Pancreas (tissue), 10 donors: ENCODE measurements at regions not wholly inside any gene's neighbourhood (a gene's known extent, or its start where the extent isn't known, plus 50 kb on each side); places are given as distances from the start of the nearest gene placed in this dataset.

Experiments
- ATAC-seq, 4 donors: fragments of 200-7000 bp; cut with Tn5 transposase; one replicate each; pipeline versions ENCODE4 v1.8.0 to v1.9.1; 2020; ENCODE audit warnings: mild to moderate bottlenecking in 4 of 4, moderate library complexity in 4 of 4
- DNase-seq, 6 donors: peaks; one replicate each; pipeline ENCODE4 v3.0.0-alpha.2; 2020
- FAIRE-seq: peaks from 2 replicates; lab custom pipeline; 2012; peaks lifted over from hg19 to GRCh38; lab: Jason Lieb, UNC
- H3K27ac ChIP-seq, 4 donors: fragments of 200-600 bp; sonication (generic); 1 replicate in 3 of 4; 2 replicates in 1 of 4; pipeline versions ENCODE4 v1.5.0 to v1.8.0; 2020
- H3K27me3 ChIP-seq, 4 donors: fragments of 200-600 bp; one replicate each; pipeline ENCODE4 v1.8.0; 2021
- H3K36me3 ChIP-seq, 3 donors: fragments of 200-600 bp; sonication (generic) in 1 of 3; one replicate each; pipeline versions ENCODE4 v1.5.0 to v1.8.0; 2020 to 2021
- H3K4me1 ChIP-seq, 3 donors: fragments of 200-600 bp; one replicate each; pipeline ENCODE4 v1.8.0; 2021
- H3K4me3 ChIP-seq, 4 donors: fragments of 200-600 bp; sonication (generic) in 2 of 4; one replicate each; pipeline versions ENCODE4 v1.5.0 to v1.8.0; 2020 to 2021
- H3K9me3 ChIP-seq, 4 donors: fragments of 200-600 bp; one replicate each; pipeline ENCODE4 v1.8.0; 2021
- CTCF ChIP-seq, 4 donors: fragments of 200-600 bp; sonication (generic) in 3 of 4; IDR thresholded peaks; one replicate each; pipeline versions ENCODE4 v1.5.0 to v1.8.0; 2021; ENCODE audit warnings: antibody characterized with exemption in 4 of 4
- WGBS, 2 donors: extraction: QIAGEN DNeasy Blood & Tissue Kit; methylation state at CpG; one replicate each; pipeline ENCODE4 v1.1.7; 2013; 5-methylcytosine and 5-hydroxymethylcytosine counted together
- intact Hi-C, 3 donors: fragments of 100-400 bp; cut with DNase I; formaldehyde crosslinking; loops; one replicate each; pipeline versions ENCODE4 v1.11.1 to v1.14.2; 2022
- donor health status: healthy with polysubstance abuse.
- donor health status: DM: no; HTN: no; CAD: no; lungs with moderate emphysema.
- donor health status: DM: no; HTN: no; CAD: no.
- donor health status: control.
- donor health status: control.
- donor health status: Bipolar disorder and iron deficiency.
- donor health status: DM: yes; HTN: yes; CAD: no.
- donor health status: DM: no; HTN: no; CAD: no.
- donor health status: DM: no; HTN: no; CAD: no.
- donor health status: DM: yes; HTN: yes; CAD: no.

- Histone ChIP-seq H3K9me3 (no peaks in the 10 kb centered on the region), H3K27ac (no peak overlapping the region), H3K36me3 (no peaks in the 10 kb centered on the region), H3K4me3 (no peak overlapping the region), H3K27me3 (peaks cover 0 to 9% (median 0%) of the 10 kb centered on the region in 4 donors), H3K4me1 (no peaks in the 10 kb centered on the region)
- no peak for TF ChIP-seq CTCF (IDR thresholded peaks at IDR 0.05)
- intact Hi-C loops, result no loop called here
- ATAC-seq (no peak), FAIRE-seq (no peak), DNase-seq (no peak)
- 83 to 86% methylated on average over 19 of the region's 19 CpGs for WGBS, 2 donors
Measured at GRCh38 chr16:87063543-87063942, 253.6 kb downstream of the C16orf95 start.

- ATAC-seq (no peak), DNase-seq (no peak), FAIRE-seq (no peak)
- intact Hi-C loops, result no loop called here
- Histone ChIP-seq H3K4me1 (no peaks in the 10 kb centered on the region), H3K4me3 (no peak overlapping the region), H3K27ac (no peak overlapping the region), H3K36me3 (no peaks in the 10 kb centered on the region), H3K9me3 (no peaks in the 10 kb centered on the region), H3K27me3 (peaks cover 0 to 9% (median 0%) of the 10 kb centered on the region in 4 donors)
- 72 to 79% methylated on average over 18 of the region's 18 CpGs for WGBS, 2 donors
- no peak for TF ChIP-seq CTCF (IDR thresholded peaks at IDR 0.05)
Measured at GRCh38 chr16:87064731-87065445, 252.3 kb downstream of the C16orf95 start.

- no peak for DNase-seq
- Histone ChIP-seq H3K4me3 (no peak overlapping the region), H3K4me1 (no peaks in the 10 kb centered on the region), H3K9me3 (no peaks in the 10 kb centered on the region), H3K27me3 (peaks cover 0 to 9% (median 0%) of the 10 kb centered on the region in 4 donors), H3K27ac (no peak overlapping the region), H3K36me3 (no peaks in the 10 kb centered on the region)
- FAIRE-seq, result no peak
- TF ChIP-seq CTCF (IDR thresholded peaks at IDR 0.05), result no peak
- ATAC-seq, result no peak
- 60 to 61% methylated on average over 14 of the region's 14 CpGs for WGBS, 2 donors
- intact Hi-C loops, result no loop called here
Measured at GRCh38 chr16:87065446-87066132, 251.6 kb downstream of the C16orf95 start.

- ATAC-seq (no peak), DNase-seq (no peak), FAIRE-seq (no peak)
- whole genome bisulfite sequencing, 2 donors, result 84 to 85% methylated on average over 29 to 30 of the region's 30 CpGs
- H3K27ac ChIP-seq, result no peak overlapping the region
- no peaks in the 10 kb centered on the region for H3K36me3 ChIP-seq
- H3K4me1 ChIP-seq, result no peaks in the 10 kb centered on the region
- H3K4me3 ChIP-seq, result no peak overlapping the region
- peaks cover 0 to 9% (median 0%) of the 10 kb centered on the region in 4 donors for H3K27me3 ChIP-seq
- no peak for TF ChIP-seq CTCF (IDR thresholded peaks at IDR 0.05)
- H3K9me3 ChIP-seq, result no peaks in the 10 kb centered on the region
- intact Hi-C loops, result no loop called here
Measured at GRCh38 chr16:87066133-87067002, 250.8 kb downstream of the C16orf95 start.
